ENCODE measurements at regions not wholly inside any gene's neighbourhood (a gene's known extent, or its start where the extent isn't known, plus 50 kb on each side); places are given as distances from the start of the nearest gene placed in this dataset.

DNA sequence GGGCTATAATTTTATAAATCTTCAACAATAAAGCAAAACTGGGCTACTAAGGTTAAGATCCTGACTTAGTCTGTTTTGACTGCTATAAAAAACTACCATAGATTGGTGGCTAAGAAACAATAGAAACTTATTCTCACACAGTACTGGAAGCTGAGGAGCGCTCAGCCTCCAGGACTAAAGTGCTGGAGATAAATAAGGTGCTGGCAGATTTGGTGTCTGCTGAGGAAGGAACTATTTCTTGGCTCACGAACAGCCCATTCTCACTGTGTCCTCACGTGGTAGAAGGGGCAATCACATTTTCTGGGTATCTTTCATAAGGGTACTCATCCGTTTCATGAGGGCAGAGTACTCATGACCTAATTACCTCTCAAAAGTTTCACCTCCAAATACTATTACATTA, 166.8 kb upstream of the CBLB start:
- H3K9me3 ChIP-seq (ENCODE audit: low read depth): no peaks in the 10 kb centered on the region
- H3K79me2 ChIP-seq (ENCODE audit: low read depth): no peaks in the 10 kb centered on the region
- no peaks in the 10 kb centered on the region for H3K4me1 ChIP-seq
- H4K20me1 ChIP-seq (ENCODE audit: low read depth): no peaks in the 10 kb centered on the region
- H3K9ac ChIP-seq: no peak overlapping the region
- no peak overlapping the region for H2AFZ ChIP-seq (replicated peaks)
- no peak overlapping the region for H3K27ac Mint-ChIP-seq
- no peak overlapping the region for H3K4me2 ChIP-seq
- H3K36me3 ChIP-seq: no peaks in the 10 kb centered on the region
- DNase-seq (ENCODE audit: low spot score): no peak
- no peaks in the 10 kb centered on the region for H3K27me3 ChIP-seq
- no peak overlapping the region for H3K4me3 ChIP-seq
- H3F3A ChIP-seq (ENCODE audit: low read depth): no peaks in the 10 kb centered on the region
- no peak overlapping the region for H3K4me3 Mint-ChIP-seq
- H3K9me3 Mint-ChIP-seq: peaks cover 11% of the 10 kb centered on the region
- H3K27me3 Mint-ChIP-seq (ENCODE audit: insufficient read depth, low read depth): peaks cover 4% of the 10 kb centered on the region
- H3K36me3 Mint-ChIP-seq: no peaks in the 10 kb centered on the region
- TF ChIP-seq, protein P1, sequence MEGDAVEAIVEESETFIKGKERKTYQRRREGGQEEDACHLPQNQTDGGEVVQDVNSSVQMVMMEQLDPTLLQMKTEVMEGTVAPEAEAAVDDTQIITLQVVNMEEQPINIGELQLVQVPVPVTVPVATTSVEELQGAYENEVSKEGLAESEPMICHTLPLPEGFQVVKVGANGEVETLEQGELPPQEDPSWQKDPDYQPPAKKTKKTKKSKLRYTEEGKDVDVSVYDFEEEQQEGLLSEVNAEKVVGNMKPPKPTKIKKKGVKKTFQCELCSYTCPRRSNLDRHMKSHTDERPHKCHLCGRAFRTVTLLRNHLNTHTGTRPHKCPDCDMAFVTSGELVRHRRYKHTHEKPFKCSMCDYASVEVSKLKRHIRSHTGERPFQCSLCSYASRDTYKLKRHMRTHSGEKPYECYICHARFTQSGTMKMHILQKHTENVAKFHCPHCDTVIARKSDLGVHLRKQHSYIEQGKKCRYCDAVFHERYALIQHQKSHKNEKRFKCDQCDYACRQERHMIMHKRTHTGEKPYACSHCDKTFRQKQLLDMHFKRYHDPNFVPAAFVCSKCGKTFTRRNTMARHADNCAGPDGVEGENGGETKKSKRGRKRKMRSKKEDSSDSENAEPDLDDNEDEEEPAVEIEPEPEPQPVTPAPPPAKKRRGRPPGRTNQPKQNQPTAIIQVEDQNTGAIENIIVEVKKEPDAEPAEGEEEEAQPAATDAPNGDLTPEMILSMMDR (IDR thresholded peaks at IDR 0.05): no peak
- TF ChIP-seq EZH2phosphoT487 (IDR thresholded peaks at IDR 0.05): no peak
- no peak for TF ChIP-seq EZH2 (IDR thresholded peaks at IDR 0.05)
- no peak overlapping the region for H3K27ac ChIP-seq
- H3K4me1 Mint-ChIP-seq: peaks cover 2% of the 10 kb centered on the region

DNA sequence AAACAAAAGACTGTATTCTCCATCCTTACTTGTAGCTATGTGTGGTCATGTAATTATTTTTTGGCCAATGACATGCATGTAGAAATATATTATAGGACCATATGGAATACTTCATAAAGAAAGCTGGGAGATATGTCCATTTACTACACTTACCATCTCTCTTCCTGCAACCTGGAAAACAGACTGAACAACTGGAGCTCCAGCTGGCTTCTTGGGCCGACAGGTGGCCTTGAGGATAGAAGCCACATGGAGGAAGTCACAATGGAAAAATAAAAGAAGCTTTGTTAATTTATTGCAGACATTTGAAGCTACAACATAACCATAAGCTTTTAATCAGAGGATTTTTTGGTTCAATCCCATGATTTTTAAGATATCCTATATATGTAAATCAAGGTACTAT, 167.9 kb upstream of the CBLB start:
- H3K9me3 Mint-ChIP-seq: peaks cover 11% of the 10 kb centered on the region
- DNase-seq (ENCODE audit: low spot score): no peak
- no peak overlapping the region for H3K27ac Mint-ChIP-seq
- H3K4me3 ChIP-seq: no peak overlapping the region
- no peak overlapping the region for H3K4me3 Mint-ChIP-seq
- H3K27me3 Mint-ChIP-seq (ENCODE audit: insufficient read depth, low read depth): peaks cover 4% of the 10 kb centered on the region
- no peak overlapping the region for H3K27ac ChIP-seq
- H3K36me3 ChIP-seq: no peaks in the 10 kb centered on the region
- no peaks in the 10 kb centered on the region for H4K20me1 ChIP-seq (ENCODE audit: low read depth)
- H3F3A ChIP-seq (ENCODE audit: low read depth): no peaks in the 10 kb centered on the region
- H3K27me3 ChIP-seq: no peaks in the 10 kb centered on the region
- H3K4me1 Mint-ChIP-seq: peaks cover 2% of the 10 kb centered on the region
- no peaks in the 10 kb centered on the region for H3K9me3 ChIP-seq (ENCODE audit: low read depth)
- H3K79me2 ChIP-seq (ENCODE audit: low read depth): no peaks in the 10 kb centered on the region
- H3K4me1 ChIP-seq: no peaks in the 10 kb centered on the region
- no peaks in the 10 kb centered on the region for H3K36me3 Mint-ChIP-seq
- TF ChIP-seq, protein P1 (IDR thresholded peaks at IDR 0.05): no peak
- TF ChIP-seq EZH2 (IDR thresholded peaks at IDR 0.05) (no peak), EZH2phosphoT487 (IDR thresholded peaks at IDR 0.05) (no peak)
- no peak overlapping the region for H3K9ac ChIP-seq
- H2AFZ ChIP-seq (replicated peaks): no peak overlapping the region
- no peak overlapping the region for H3K4me2 ChIP-seq

DNA sequence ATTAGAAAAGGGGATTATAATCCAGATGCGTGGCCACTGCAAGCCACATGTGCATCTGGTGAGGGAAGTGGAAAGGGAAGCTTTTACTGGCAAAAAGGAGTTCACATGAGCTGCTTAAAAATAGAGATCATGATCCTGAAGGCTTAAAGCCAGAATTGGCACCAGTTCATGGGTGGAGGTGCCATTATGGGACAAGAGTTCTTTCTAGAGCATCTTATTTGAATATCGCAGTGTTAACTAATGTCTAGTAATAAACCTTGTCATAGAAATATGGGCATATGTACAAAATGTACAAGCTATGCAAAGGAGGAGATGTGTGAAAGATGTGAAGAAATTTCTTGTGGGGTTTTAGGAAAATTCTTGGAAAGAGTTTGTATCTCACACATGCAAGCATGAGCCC, 178.4 kb upstream of the CBLB start:
- Mint-ChIP-seq H3K36me3 (no peaks in the 10 kb centered on the region), H3K4me3 (no peak overlapping the region), H3K9me3 (no peaks in the 10 kb centered on the region), H3K4me1 (no peaks in the 10 kb centered on the region), H3K27ac (no peak overlapping the region), H3K27me3 (ENCODE audit: insufficient read depth, low read depth) (no peaks in the 10 kb centered on the region)
- no peak for DNase-seq (ENCODE audit: low spot score)
- H4K20me1 ChIP-seq (ENCODE audit: low read depth): no peaks in the 10 kb centered on the region
- no peaks in the 10 kb centered on the region for H3K36me3 ChIP-seq
- H3K9me3 ChIP-seq (ENCODE audit: low read depth): no peaks in the 10 kb centered on the region
- no peak overlapping the region for H3K27ac ChIP-seq
- no peaks in the 10 kb centered on the region for H3K27me3 ChIP-seq
- no peak overlapping the region for H3K4me3 ChIP-seq
- H3K9ac ChIP-seq: no peak overlapping the region
- no peaks in the 10 kb centered on the region for H3F3A ChIP-seq (ENCODE audit: low read depth)
- TF ChIP-seq EZH2phosphoT487 (IDR thresholded peaks at IDR 0.05) (no peak), EZH2 (IDR thresholded peaks at IDR 0.05) (no peak)
- TF ChIP-seq, protein P1 (IDR thresholded peaks at IDR 0.05): no peak
- H3K4me2 ChIP-seq: no peak overlapping the region
- H3K4me1 ChIP-seq: peaks cover 10% of the 10 kb centered on the region
- H3K79me2 ChIP-seq (ENCODE audit: low read depth): no peaks in the 10 kb centered on the region
- H2AFZ ChIP-seq (replicated peaks): no peak overlapping the region

All from neural progenitor cell (in vitro differentiated cells).